PC-9 (cell line): ENCODE measurements at regions not wholly inside any gene's neighbourhood (a gene's known extent, or its start where the extent isn't known, plus 50 kb on each side); places are given as distances from the start of the nearest gene placed in this dataset.

Source experiments
- BruUV-seq: library from RNA; stranded (reverse); fragments of 400-500 nt; replicated peaks from 2 replicates; lab custom pipeline; 2021; lab: Mats Ljungman, UMichigan
- CTCF ChIA-PET: fragments of 300-600 bp; sonication (Branson Sonifier 250); formaldehyde crosslinking; loops from one replicate; lab custom pipeline; 2022; ENCODE audit warnings: antibody characterized with exemption; lab: Charles Lee
- POLR2A ChIA-PET: fragments of 300-600 bp; sonication (Branson Sonifier 250); formaldehyde crosslinking; loops from one replicate; lab custom pipeline; 2022; ENCODE audit warnings: antibody characterized with exemption; ENCODE audit not compliant: unreplicated experiment; lab: Charles Lee
- DNase-seq, 2 experiments: peaks; one replicate each; pipeline versions ENCODE4 v3.0.0 to v3.0.0-alpha.2; 2015 to 2022; ENCODE audit warnings: mixed read lengths in 1 of 2
- H2AFZ ChIP-seq: fragments of 200-600 bp; sonication (generic); 2 replicates; pipeline ENCODE4 v1.8.1; 2017; ENCODE audit warnings: antibody characterized with exemption
- H3F3A ChIP-seq: fragments of 200-600 bp; sonication (generic); 2 replicates; pipeline ENCODE4 v1.8.1; 2017; ENCODE audit warnings: antibody characterized with exemption, mild to moderate bottlenecking, low read depth; ENCODE audit not compliant: insufficient read depth
- H3K27ac ChIP-seq: fragments of 200-600 bp; sonication (generic); 2 replicates; pipeline ENCODE4 v1.6.1; 2016; ENCODE audit warnings: mixed run types
- H3K27me3 ChIP-seq: fragments of 200-600 bp; sonication (generic); 2 replicates; pipeline ENCODE4 v1.6.1; 2016; ENCODE audit warnings: low read depth, mixed run types; ENCODE audit not compliant: insufficient read depth
- H3K36me3 ChIP-seq: fragments of 200-600 bp; sonication (generic); 2 replicates; pipeline ENCODE4 v1.6.1; 2016; ENCODE audit warnings: low read depth, mixed run types
- H3K4me1 ChIP-seq: fragments of 200-600 bp; sonication (generic); replicated peaks from 2 replicates; pipeline ENCODE4 v1.6.1; 2016; ENCODE audit warnings: mixed run types; ENCODE audit not compliant: insufficient read depth
- H3K4me2 ChIP-seq: fragments of 200-600 bp; sonication (generic); 2 replicates; pipeline ENCODE4 v1.6.1; 2017; ENCODE audit warnings: mixed run types
- H3K4me3 ChIP-seq: fragments of 200-600 bp; sonication (generic); 2 replicates; pipeline ENCODE4 v1.6.1; 2016; ENCODE audit warnings: mixed run types
- H3K79me2 ChIP-seq: fragments of 200-600 bp; sonication (generic); 2 replicates; pipeline ENCODE4 v1.6.1; 2017; ENCODE audit warnings: low read depth, mixed run types
- H3K9me2 ChIP-seq: fragments of 200-600 bp; sonication (generic); 2 replicates; pipeline ENCODE4 v1.8.1; 2017; ENCODE audit warnings: mild to moderate bottlenecking; ENCODE audit not compliant: insufficient read depth
- H3K9me3 ChIP-seq: fragments of 200-600 bp; sonication (generic); 2 replicates; pipeline ENCODE4 v1.8.1; 2016; ENCODE audit warnings: low read depth; ENCODE audit not compliant: insufficient read depth
- H4K20me1 ChIP-seq: fragments of 200-600 bp; sonication (generic); 2 replicates; pipeline ENCODE4 v1.8.1; 2017; ENCODE audit not compliant: insufficient read depth
- CTCF ChIP-seq: fragments of 200-600 bp; sonication (generic); conservative IDR thresholded peaks from 2 replicates; pipeline ENCODE4 v1.6.1; 2017; ENCODE audit warnings: mixed run types, antibody characterized with exemption, mild to moderate bottlenecking, moderate library complexity
- EZH2 ChIP-seq: fragments of 200-600 bp; sonication (generic); IDR thresholded peaks from 2 replicates; pipeline ENCODE4 v1.8.0; 2017; ENCODE audit warnings: antibody characterized with exemption, low read depth
- intact Hi-C: fragments of 100-400 bp; cut with micrococcal nuclease; formaldehyde crosslinking; loops from one replicate; pipeline ENCODE4 v1.10.0; 2022; ENCODE audit not compliant: unreplicated experiment

- POLR2A ChIA-PET, result no interaction called here
- DNase-seq, result no peak
- CTCF ChIA-PET, result no interaction called here
- Histone ChIP-seq H2AFZ (no peak overlapping the region), H3K27ac (no peak overlapping the region), H3K4me2 (no peak overlapping the region), H3K4me1 (no peaks in the 10 kb centered on the region), H3K9me2 (no peaks in the 10 kb centered on the region), H3K79me2 (no peaks in the 10 kb centered on the region), H4K20me1 (no peaks in the 10 kb centered on the region), H3K4me3 (no peak overlapping the region), H3F3A (no peaks in the 10 kb centered on the region), H3K27me3 (no peaks in the 10 kb centered on the region), H3K36me3 (no peaks in the 10 kb centered on the region), H3K9me3 (no peaks in the 10 kb centered on the region)
- intact Hi-C loops, result no loop called here
- TF ChIP-seq EZH2 (no peak), CTCF (no peak)
- no TSS peak for BruUV-seq
Observed at GRCh38 chr11:25183411-25183810, 686.6 kb downstream of the LUZP2 start.

GRCh38 chr11:25197515-25197914, 700.7 kb downstream of the LUZP2 start:
- no peak for DNase-seq
- POLR2A ChIA-PET, result no interaction called here
- CTCF ChIA-PET, result no interaction called here
- intact Hi-C loops, result no loop called here
- Histone ChIP-seq H3K4me3 (no peak overlapping the region), H2AFZ (no peak overlapping the region), H3K9me2 (0 out of 2 replicates have a peak, but pooled peaks cover 4% of the 10 kb centered on the region), H3K27ac (no peak overlapping the region), H3F3A (no peaks in the 10 kb centered on the region), H3K79me2 (no peaks in the 10 kb centered on the region), H3K4me2 (no peak overlapping the region), H3K27me3 (no peaks in the 10 kb centered on the region), H3K36me3 (no peaks in the 10 kb centered on the region), H3K9me3 (no peaks in the 10 kb centered on the region), H4K20me1 (no peaks in the 10 kb centered on the region), H3K4me1 (no peaks in the 10 kb centered on the region)
- no TSS peak for BruUV-seq
- TF ChIP-seq CTCF, result no peak
- TF ChIP-seq EZH2, result no peak

GRCh38 chr11:25198704-25199103, 701.9 kb downstream of the LUZP2 start:
- TF ChIP-seq CTCF (no peak), EZH2 (no peak)
- Histone ChIP-seq H3K27me3 (no peaks in the 10 kb centered on the region), H3K4me1 (no peaks in the 10 kb centered on the region), H3F3A (no peaks in the 10 kb centered on the region), H3K4me2 (no peak overlapping the region), H3K9me3 (no peaks in the 10 kb centered on the region), H2AFZ (no peak overlapping the region), H3K27ac (no peak overlapping the region), H4K20me1 (no peaks in the 10 kb centered on the region), H3K79me2 (no peaks in the 10 kb centered on the region), H3K9me2 (0 out of 2 replicates have a peak, but pooled peaks cover 4% of the 10 kb centered on the region), H3K36me3 (no peaks in the 10 kb centered on the region), H3K4me3 (no peak overlapping the region)
- CTCF ChIA-PET, result no interaction called here
- DNase-seq, result no peak
- intact Hi-C loops, result no loop called here
- POLR2A ChIA-PET, result no interaction called here
- BruUV-seq, result no TSS peak
